HCT116 (cell line): ENCODE measurements at regions not wholly inside any gene's neighbourhood (a gene's known extent, or its start where the extent isn't known, plus 50 kb on each side); places are given as distances from the start of the nearest gene placed in this dataset.

Experiments used
- CEBPB ChIP-seq: IDR thresholded peaks from 2 replicates; pipeline ENCODE4 v1.6.1; 2012; ENCODE audit warnings: low read depth
- CTCF ChIP-seq, 3 experiments: fragments of 200-600 bp in 1 of 3; sonication (generic) in 1 of 3; IDR thresholded peaks in 2 of 3; conservative IDR thresholded peaks in 1 of 3; 2 replicates each; pipeline ENCODE4 v1.5.1; 2012 to 2017; ENCODE audit warnings: low read depth in 2 of 3, low read length in 2 of 3, antibody characterized with exemption in 1 of 3, borderline replicate concordance in 1 of 3, control low read depth in 1 of 3, mild to moderate bottlenecking in 1 of 3, mixed read lengths in 1 of 3, mixed run types in 1 of 3, moderate library complexity in 1 of 3; ENCODE audit not compliant: insufficient read depth in 1 of 3
- ELF1 ChIP-seq: IDR thresholded peaks from 2 replicates; pipeline ENCODE4 v1.6.1; 2012; ENCODE audit warnings: low read depth, borderline replicate concordance
- EZH2 ChIP-seq: fragments of 200-600 bp; sonication (generic); IDR thresholded peaks from 2 replicates; pipeline ENCODE4 v1.6.1; 2017; ENCODE audit warnings: antibody characterized with exemption, mixed run types
- JUND ChIP-seq: IDR thresholded peaks from 2 replicates; pipeline ENCODE4 v1.6.1; 2012
- MAX ChIP-seq: IDR thresholded peaks from 2 replicates; pipeline ENCODE4 v1.6.1; 2012
- POLR2A ChIP-seq: IDR thresholded peaks from 2 replicates; pipeline ENCODE4 v1.7.0; 2011; ENCODE audit warnings: borderline replicate concordance; ENCODE audit not compliant: insufficient read depth, insufficient read length; ENCODE audit errors: extremely low read depth
- POLR2AphosphoS5 ChIP-seq: IDR thresholded peaks from 2 replicates; pipeline ENCODE4 v1.6.1; 2011; ENCODE audit warnings: mild to moderate bottlenecking, low read depth, low read length, moderate library complexity
- RAD21 ChIP-seq: IDR thresholded peaks from 2 replicates; pipeline ENCODE4 v1.6.1; 2012; ENCODE audit warnings: low read depth, mild to moderate bottlenecking
- REST ChIP-seq: IDR thresholded peaks from 2 replicates; pipeline ENCODE4 v1.6.1; 2012; ENCODE audit warnings: low read depth
- SIN3A ChIP-seq: IDR thresholded peaks from 2 replicates; pipeline ENCODE4 v1.6.1; 2012; ENCODE audit warnings: low read depth
- SP1 ChIP-seq: IDR thresholded peaks from 2 replicates; pipeline ENCODE4 v1.6.1; 2012; ENCODE audit warnings: low read depth
- SRF ChIP-seq: IDR thresholded peaks from 2 replicates; pipeline ENCODE4 v1.6.1; 2012; ENCODE audit warnings: low read depth
- YY1 ChIP-seq: IDR thresholded peaks from 2 replicates; pipeline ENCODE4 v1.6.1; 2011; ENCODE audit warnings: low read length, low read depth, moderate library complexity, mild to moderate bottlenecking; ENCODE audit not compliant: insufficient replicate concordance; ENCODE audit errors: extremely low read depth

GRCh38 chr3:107269136-107269535 is 108.1 kb upstream of the CCDC54 start:
- no peak for TF ChIP-seq POLR2A
- TF ChIP-seq CTCF (IDR thresholded peaks at IDR 0.05 in 2 of 3, conservative IDR thresholded peaks at IDR 0.05 in 1 of 3; ENCODE audit: borderline replicate concordance in 1 of 3, insufficient read depth in 1 of 3, low read depth in 2 of 3, low read length in 2 of 3): no peak
- no peak for TF ChIP-seq CEBPB
- TF ChIP-seq EZH2: no peak
- TF ChIP-seq POLR2AphosphoS5: no peak
- no peak for TF ChIP-seq ELF1
- no peak for TF ChIP-seq REST
- no peak for TF ChIP-seq YY1
- no peak for TF ChIP-seq SP1
- no peak for TF ChIP-seq JUND
- TF ChIP-seq MAX: no peak
- no peak for TF ChIP-seq RAD21
- TF ChIP-seq SRF: no peak
- no peak for TF ChIP-seq SIN3A
